ENCODE measurements at regions not wholly inside any gene's neighbourhood (a gene's known extent, or its start where the extent isn't known, plus 50 kb on each side); places are given as distances from the start of the nearest gene placed in this dataset.
"Not testable (repeated sequence)": the region's sequence is repeated elsewhere in the genome, so short reads cannot be mapped to it uniquely, and the experiment has no call there.

DNA sequence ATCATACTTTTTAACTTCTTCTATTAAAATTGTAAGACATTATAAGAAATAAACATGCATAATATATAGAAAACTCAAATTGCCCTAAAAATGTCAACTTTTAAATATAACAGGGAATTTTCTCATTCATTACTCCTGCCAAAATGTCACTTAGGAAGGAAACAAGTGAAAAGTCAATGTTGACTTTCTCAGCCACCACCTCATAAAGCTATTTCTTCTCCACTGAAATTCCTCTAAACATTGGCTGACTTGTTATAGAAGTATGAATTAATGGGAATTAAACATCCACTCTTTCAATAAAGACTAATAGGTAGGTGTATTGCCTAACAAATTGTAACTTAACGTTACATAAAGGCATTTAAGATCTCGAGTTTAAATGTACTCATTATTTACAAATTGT lies 499.7 kb upstream of the SYT4 start:
- no peak for ATAC-seq
- intact Hi-C loops (cut with micrococcal nuclease) = no loop called here

DNA sequence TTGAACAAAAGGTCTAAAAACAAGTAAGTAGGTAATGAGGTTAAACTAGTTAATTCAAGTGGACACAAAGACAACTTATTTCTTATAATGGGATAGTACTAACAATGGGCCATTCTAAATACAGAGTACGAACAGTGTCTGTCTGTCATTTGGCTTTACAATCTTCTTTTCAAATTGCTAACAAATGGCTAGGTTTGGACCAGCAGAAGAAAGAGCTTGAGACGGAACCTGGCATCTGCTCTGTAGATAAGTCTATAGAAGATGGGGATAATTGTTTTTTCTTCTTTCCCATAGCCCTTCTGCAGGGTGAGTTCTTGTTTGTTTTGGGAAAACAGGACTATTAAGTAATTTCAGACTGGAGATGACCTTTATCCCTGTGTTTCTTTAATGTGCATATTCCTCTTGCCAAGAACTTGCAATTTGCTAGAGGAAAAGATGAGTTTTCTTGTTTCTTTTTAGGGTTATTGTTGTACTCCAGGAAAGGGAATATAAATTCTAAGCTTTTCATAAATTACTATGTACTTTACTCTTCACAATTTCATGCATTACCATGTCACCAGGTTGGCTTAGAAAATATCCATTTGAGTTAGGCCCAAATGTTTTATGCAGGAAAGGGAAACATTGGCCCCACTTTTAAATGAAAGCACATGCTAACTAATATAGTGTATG lies 500.5 kb upstream of the SYT4 start:
- DNase-seq (no peak), ATAC-seq (no peak)
- intact Hi-C loops (cut with micrococcal nuclease) = no loop called here

More for the DNA sequence above, 499.7 kb upstream of the SYT4 start:
- DNase-seq = no peak

- DNase-seq (no peak), ATAC-seq (no peak)
- intact Hi-C loops (cut with micrococcal nuclease) = no loop called here
Observed at GRCh38 chr18:43780782-43781340, 503.6 kb upstream of the SYT4 start.

- ATAC-seq (peak; percentile 51), DNase-seq (no peak)
- intact Hi-C loops (cut with micrococcal nuclease) = no loop called here
Observed at GRCh38 chr18:43785158-43785557, 507.9 kb upstream of the SYT4 start.

DNA sequence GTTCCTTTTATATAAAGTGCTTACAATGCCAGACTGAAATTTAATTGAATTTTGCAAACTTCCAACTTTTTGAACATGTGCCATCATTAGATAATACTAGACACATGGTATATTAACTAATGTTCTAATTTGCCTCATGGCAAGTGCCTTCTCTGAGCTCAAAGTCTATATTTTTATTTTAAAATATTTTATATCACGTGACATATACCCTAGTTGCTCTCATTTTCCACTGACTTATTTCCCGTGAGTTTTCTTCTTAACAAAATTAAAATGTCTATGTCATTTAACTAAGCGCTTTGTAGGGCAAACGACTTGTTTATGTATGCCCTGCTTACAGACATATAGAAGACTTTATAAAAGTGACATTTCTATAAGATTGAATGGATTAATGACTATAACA lies 509.6 kb upstream of the SYT4 start:
- no peak for ATAC-seq
- DNase-seq = no peak
- intact Hi-C loops (cut with micrococcal nuclease) = no loop called here

DNA sequence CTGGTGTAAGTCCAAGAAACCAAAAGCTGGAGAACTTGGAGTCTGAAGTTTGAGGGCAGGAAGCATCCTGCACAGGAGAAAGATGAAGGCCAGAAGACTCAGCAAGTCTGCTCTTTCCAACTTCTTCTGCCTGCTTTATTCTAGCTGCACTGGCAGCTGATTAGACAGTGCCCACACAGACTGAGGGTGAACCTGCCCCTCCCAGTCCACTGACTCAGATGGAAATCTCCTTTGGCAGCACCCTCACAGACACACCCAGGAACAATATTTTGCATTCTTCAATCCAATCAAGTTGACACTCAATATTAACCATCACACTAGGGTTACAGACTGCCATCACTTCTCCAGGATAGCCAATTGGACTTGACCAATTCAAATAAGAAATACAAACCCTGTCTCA lies 510.4 kb upstream of the SYT4 start:
- ATAC-seq; intact Hi-C loops (cut with micrococcal nuclease); DNase-seq: not testable (repeated sequence)

GRCh38 chr18:43789234-43790000 lies 512.1 kb upstream of the SYT4 start:
- DNase-seq (no peak), ATAC-seq (peak; percentile 62)
- intact Hi-C loops (cut with micrococcal nuclease) = no loop called here

GRCh38 chr18:43793910-43794309 lies 516.6 kb upstream of the SYT4 start:
- DNase-seq (no peak), ATAC-seq (peak; percentile 96)
- intact Hi-C loops (cut with micrococcal nuclease) = no loop called here

DNA sequence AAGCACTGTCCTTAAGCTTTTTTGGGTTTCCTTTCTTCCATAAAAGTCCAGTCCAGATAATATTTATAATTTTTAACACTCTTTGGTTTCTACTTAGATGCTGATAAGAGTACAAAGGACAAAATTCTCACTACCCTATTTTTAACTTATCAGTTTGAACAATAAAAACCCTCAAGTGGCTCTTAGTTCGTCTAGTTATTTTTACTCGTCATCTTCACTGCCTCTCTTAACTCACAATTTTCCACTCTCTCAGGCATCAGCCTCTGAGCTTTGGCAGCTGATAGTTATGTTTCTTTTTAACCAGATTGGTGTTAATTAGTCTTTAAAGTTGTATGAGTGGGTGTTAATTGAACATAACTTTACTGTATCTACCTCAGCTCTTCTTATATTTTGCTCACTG lies 517.1 kb upstream of the SYT4 start:
- intact Hi-C loops (cut with micrococcal nuclease) = no loop called here
- ATAC-seq (peak; percentile 95), DNase-seq (no peak)

DNA sequence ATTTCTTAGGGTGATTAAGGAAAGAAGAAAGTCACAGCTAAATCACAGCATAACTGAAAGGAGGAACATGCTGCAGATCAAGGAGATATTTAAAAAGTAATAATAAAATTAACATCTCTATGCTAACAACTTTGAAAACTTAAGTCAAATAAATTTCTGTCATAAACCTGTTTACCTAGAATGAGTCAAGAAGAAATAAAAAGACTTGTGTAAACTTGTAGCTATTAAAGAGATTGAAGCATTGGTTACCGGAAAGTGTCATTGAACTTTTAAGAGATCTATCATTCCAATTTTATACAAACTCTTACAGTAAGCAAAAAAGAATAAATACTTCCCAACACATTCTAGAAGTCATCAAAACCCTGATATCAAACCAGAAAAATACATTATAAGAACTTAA lies 520.1 kb upstream of the SYT4 start:
- no peak for ATAC-seq
- DNase-seq = no peak
- intact Hi-C loops (cut with micrococcal nuclease) = no loop called here

GRCh38 chr18:43800584-43800983 lies 523.3 kb upstream of the SYT4 start:
- intact Hi-C loops (cut with micrococcal nuclease) = no loop called here
- no peak for DNase-seq
- no peak for ATAC-seq

GRCh38 chr18:43805646-43806194 lies 528.4 kb upstream of the SYT4 start:
- intact Hi-C loops (cut with micrococcal nuclease) = no loop called here
- DNase-seq = no peak
- no peak for ATAC-seq

GRCh38 chr18:43812627-43813026 lies 535.3 kb upstream of the SYT4 start:
- intact Hi-C loops (cut with micrococcal nuclease) = no loop called here
- DNase-seq = no peak
- ATAC-seq = no peak

DNA sequence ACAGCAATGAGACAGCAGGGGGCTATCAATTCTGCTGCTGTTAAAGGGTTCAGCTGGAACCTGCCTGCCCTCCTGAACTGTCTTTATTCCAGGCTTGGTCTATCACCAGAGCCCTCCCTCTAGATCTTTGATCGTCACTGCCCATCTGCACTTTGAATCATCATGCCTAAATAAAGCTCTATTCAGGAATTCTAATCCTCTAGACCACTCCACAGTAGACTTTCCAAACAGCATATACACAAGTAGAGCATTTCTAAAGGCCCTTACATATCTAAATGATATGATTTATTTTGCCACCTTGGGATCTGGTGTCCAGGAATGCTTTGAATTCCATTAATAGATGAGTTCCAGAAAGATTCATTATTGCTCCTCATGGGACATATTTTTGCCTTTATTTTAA lies 542.1 kb upstream of the SYT4 start:
- no peak for DNase-seq
- intact Hi-C loops (cut with micrococcal nuclease) = no loop called here
- ATAC-seq = no peak

GRCh38 chr18:43819873-43820272 lies 542.6 kb upstream of the SYT4 start:
- ATAC-seq = no peak
- intact Hi-C loops (cut with micrococcal nuclease) = no loop called here
- no peak for DNase-seq

DNA sequence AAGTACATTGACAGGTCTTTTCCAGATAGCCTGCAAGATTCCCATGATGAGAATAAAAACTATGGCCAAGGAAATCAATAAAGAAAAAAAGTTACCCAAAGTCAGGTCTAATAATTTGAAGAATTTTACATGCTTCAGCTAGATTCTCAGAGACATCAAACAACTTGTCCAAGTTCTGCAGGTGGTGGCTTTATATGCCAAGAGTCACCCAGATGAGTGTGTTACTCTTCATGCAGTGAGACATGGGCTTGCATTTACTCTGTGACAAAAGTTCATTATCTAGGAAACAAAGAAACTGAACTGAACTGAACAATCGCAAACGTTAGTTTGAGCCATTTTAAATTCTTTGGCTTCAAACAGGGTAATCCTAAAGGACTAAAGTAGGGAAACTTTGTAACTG lies 548.5 kb upstream of the SYT4 start:
- no peak for DNase-seq
- ATAC-seq = no peak
- intact Hi-C loops (cut with micrococcal nuclease) = no loop called here

DNA sequence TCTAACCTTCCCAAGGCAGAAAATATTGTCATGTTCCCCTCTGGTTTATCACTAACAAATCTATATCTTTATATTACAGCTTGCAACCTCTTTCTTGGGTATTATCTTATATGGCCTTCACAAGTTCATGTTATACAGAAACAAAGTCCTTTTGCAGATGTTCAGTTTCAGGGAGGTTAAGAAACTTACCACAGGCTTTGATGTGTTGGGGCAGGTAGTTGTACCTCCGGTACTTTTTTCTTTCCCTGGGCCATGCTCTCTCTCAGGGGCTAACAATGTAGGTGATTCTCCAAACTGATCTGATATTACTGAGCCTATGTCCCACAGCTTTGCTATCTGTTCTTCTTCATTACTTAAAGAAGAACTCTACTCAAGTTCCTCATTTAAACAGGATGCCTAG lies 548.9 kb upstream of the SYT4 start:
- ATAC-seq = no peak
- no peak for DNase-seq
- intact Hi-C loops (cut with micrococcal nuclease) = no loop called here

GRCh38 chr18:43827311-43827710 lies 550.0 kb upstream of the SYT4 start:
- DNase-seq (no peak), ATAC-seq (no peak)
- intact Hi-C loops (cut with micrococcal nuclease) = no loop called here

DNA sequence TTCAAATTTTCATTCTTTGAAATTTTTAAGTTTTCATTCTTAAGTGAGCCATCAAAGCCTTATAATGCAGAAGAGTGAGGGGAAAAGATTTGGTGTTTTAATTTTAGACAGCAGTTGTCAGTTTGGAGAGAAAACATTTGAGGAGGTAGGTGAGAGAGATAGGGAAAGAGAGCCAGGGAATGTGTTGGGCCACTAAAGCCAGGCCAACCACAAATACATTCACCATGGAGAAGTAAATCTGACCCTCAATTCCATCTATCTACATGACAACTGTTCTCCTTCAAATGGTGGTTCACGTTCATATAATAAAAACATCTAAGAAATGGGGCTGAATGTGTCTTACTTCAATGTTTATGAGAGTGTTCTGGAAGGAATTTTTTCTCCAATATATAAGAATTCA lies 553.0 kb upstream of the SYT4 start:
- intact Hi-C loops (cut with micrococcal nuclease) = no loop called here
- ATAC-seq (peak; percentile 59), DNase-seq (no peak)

- intact Hi-C loops (cut with micrococcal nuclease) = no loop called here
- DNase-seq (no peak), ATAC-seq (peak; percentile 88)
Observed at GRCh38 chr18:43830947-43831346, 553.7 kb upstream of the SYT4 start.

- intact Hi-C loops (cut with micrococcal nuclease) = no loop called here
- no peak for DNase-seq
- ATAC-seq = no peak
Observed at GRCh38 chr18:43846299-43846698, 569.0 kb upstream of the SYT4 start.
